Pancreas (tissue), 10 donors: ENCODE measurements at regions not wholly inside any gene's neighbourhood (a gene's known extent, or its start where the extent isn't known, plus 50 kb on each side); places are given as distances from the start of the nearest gene placed in this dataset.
"Not testable (repeated sequence)": the region's sequence is repeated elsewhere in the genome, so short reads cannot be mapped to it uniquely, and the experiment has no call there.

Source experiments
- ATAC-seq, 4 donors: fragments of 200-7000 bp; cut with Tn5 transposase; one replicate each; pipeline versions ENCODE4 v1.8.0 to v1.9.1; 2020; ENCODE audit warnings: mild to moderate bottlenecking in 4 of 4, moderate library complexity in 4 of 4
- DNase-seq, 6 donors: peaks; one replicate each; pipeline ENCODE4 v3.0.0-alpha.2; 2020
- FAIRE-seq: peaks from 2 replicates; lab custom pipeline; 2012; peaks lifted over from hg19 to GRCh38; lab: Jason Lieb, UNC
- H3K27ac ChIP-seq, 4 donors: fragments of 200-600 bp; sonication (generic); 1 replicate in 3 of 4; 2 replicates in 1 of 4; pipeline versions ENCODE4 v1.5.0 to v1.8.0; 2020
- H3K27me3 ChIP-seq, 4 donors: fragments of 200-600 bp; one replicate each; pipeline ENCODE4 v1.8.0; 2021
- H3K36me3 ChIP-seq, 3 donors: fragments of 200-600 bp; sonication (generic) in 1 of 3; one replicate each; pipeline versions ENCODE4 v1.5.0 to v1.8.0; 2020 to 2021
- H3K4me1 ChIP-seq, 3 donors: fragments of 200-600 bp; one replicate each; pipeline ENCODE4 v1.8.0; 2021
- H3K4me3 ChIP-seq, 4 donors: fragments of 200-600 bp; sonication (generic) in 2 of 4; one replicate each; pipeline versions ENCODE4 v1.5.0 to v1.8.0; 2020 to 2021
- H3K9me3 ChIP-seq, 4 donors: fragments of 200-600 bp; one replicate each; pipeline ENCODE4 v1.8.0; 2021
- WGBS, 2 donors: extraction: QIAGEN DNeasy Blood & Tissue Kit; methylation state at CpG; one replicate each; pipeline ENCODE4 v1.1.7; 2013; 5-methylcytosine and 5-hydroxymethylcytosine counted together
- intact Hi-C, 3 donors: fragments of 100-400 bp; cut with DNase I; formaldehyde crosslinking; loops; one replicate each; pipeline versions ENCODE4 v1.11.1 to v1.14.2; 2022
- TF ChIP-seq, protein P1 (sequence below), 4 donors: fragments of 200-600 bp; sonication (generic) in 3 of 4; IDR thresholded peaks; one replicate each; pipeline versions ENCODE4 v1.5.0 to v1.8.0; 2021; ENCODE audit warnings: antibody characterized with exemption in 4 of 4
- donor health status: healthy with polysubstance abuse.
- donor health status: DM: no; HTN: no; CAD: no; lungs with moderate emphysema.
- donor health status: DM: no; HTN: no; CAD: no.
- donor health status: control.
- donor health status: control.
- donor health status: Bipolar disorder and iron deficiency.
- donor health status: DM: yes; HTN: yes; CAD: no.
- donor health status: DM: no; HTN: no; CAD: no.
- donor health status: DM: no; HTN: no; CAD: no.
- donor health status: DM: yes; HTN: yes; CAD: no.

DNA sequence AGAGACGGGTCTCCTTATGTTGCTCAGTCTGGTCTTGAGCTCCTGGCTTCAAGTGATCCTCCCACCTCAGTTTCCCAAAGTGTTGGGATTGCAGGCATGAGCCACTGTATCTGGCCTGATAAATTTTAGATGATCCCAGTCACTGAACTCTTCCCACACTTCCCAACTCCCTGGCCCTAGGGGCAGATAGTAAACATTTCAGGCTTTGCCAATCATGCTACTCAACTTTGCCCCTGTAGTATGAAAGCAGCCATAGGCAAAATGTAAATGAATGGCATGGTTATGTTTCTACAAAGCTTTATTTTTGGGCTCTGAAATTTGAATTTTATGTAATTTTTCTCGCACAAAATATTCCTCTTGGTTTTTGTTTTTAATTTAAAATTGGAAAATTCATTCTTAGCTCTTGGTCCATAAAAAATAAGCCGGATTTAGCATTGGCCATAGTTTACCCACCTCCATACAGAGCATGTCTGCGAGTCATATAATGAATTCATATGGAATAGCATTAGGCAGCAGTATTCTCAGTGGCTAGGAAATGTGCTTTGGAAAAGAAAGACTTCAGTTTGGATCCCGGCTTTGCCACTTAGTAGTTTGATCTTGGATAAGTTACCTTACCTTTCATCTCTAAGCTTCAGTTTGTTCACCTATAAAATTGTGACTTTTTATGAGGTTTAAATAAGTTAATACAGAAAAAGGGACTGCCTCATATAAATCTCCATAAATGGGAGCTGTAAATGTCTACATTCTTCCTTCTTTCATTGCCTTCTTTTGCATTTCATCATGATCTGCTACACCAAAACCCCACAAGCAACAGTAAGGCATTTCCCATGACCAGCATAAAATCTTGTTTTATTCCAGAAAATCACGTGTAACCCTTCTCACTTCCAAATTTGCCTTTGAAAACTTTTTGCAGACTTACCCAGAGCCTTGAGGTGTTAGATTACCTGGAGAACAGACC lies 360.3 kb upstream of the TPM1 start:
- TF ChIP-seq, protein P1, sequence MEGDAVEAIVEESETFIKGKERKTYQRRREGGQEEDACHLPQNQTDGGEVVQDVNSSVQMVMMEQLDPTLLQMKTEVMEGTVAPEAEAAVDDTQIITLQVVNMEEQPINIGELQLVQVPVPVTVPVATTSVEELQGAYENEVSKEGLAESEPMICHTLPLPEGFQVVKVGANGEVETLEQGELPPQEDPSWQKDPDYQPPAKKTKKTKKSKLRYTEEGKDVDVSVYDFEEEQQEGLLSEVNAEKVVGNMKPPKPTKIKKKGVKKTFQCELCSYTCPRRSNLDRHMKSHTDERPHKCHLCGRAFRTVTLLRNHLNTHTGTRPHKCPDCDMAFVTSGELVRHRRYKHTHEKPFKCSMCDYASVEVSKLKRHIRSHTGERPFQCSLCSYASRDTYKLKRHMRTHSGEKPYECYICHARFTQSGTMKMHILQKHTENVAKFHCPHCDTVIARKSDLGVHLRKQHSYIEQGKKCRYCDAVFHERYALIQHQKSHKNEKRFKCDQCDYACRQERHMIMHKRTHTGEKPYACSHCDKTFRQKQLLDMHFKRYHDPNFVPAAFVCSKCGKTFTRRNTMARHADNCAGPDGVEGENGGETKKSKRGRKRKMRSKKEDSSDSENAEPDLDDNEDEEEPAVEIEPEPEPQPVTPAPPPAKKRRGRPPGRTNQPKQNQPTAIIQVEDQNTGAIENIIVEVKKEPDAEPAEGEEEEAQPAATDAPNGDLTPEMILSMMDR (IDR thresholded peaks at IDR 0.05), result no peak
- DNase-seq (no peak), FAIRE-seq (no peak), ATAC-seq (no peak)
- Histone ChIP-seq H3K27ac (no peak overlapping the region), H3K4me1 (no peaks in the 10 kb centered on the region), H3K4me3 (no peak overlapping the region), H3K27me3 (no peaks in the 10 kb centered on the region), H3K9me3 (no peaks in the 10 kb centered on the region), H3K36me3 (no peaks in the 10 kb centered on the region)
- intact Hi-C loops, result no loop called here
- 94 to 96% methylated on average over 6 of the region's 6 CpGs for WGBS, 2 donors

DNA sequence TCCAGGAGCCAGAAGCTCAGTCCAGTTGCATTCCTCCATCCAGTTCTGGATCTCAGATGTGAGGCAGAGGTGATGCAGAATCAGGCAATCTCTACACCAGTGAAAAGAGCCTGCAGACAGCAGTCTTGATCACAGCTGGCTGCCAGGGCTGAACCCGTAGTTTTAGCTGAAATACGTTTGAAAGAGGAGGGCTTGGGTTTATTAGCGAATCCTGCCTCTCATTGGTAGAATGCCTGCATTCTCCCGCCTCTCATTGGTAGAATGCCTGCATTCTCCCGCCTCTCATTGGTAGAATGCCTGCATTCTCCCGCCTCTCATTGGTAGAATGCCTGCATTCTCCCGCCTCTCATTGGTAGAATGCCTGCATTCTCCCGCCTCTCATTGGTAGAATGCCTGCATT lies 359.4 kb upstream of the TPM1 start:
- FAIRE-seq, H3K27me3 ChIP-seq, H3K4me3 ChIP-seq, H3K27ac ChIP-seq, DNase-seq, ATAC-seq, intact Hi-C loops, H3K36me3 ChIP-seq, H3K9me3 ChIP-seq, H3K4me1 ChIP-seq: not testable (repeated sequence)
- WGBS, 2 donors, result 93 to 97% methylated on average over 6 to 7 of the region's 8 CpGs

DNA sequence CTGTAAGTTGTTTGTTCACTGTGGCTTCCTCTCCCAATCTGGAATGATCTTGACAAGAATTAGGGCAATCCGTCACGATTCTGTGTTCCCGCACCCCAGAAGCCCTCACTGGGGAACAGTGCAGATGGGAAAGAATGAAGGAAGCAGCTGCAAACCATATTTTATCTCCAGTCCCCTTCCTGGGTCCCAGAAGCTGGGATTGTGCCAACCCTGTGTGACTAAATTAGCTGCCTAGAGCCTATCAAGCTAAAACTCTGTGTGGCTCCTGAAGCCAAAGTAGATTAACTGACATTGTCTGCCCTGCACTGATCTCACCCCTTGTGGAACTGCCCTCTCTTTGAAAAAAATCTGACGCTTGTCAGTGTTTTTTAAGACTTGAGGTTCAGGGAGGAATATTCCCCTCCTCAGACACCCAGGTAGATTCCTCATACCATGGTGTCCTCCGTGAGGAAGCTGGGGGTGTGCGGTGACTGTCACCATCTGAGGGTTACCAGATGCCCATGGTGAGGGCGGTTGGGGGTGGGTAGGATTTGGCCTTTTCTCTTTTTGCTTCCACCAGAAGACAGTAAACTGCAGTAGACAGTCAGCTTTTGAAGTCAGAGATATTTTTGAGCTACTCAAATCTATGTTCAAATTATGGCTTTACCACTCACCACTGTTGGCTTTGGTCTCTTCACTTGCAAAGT lies 358.3 kb upstream of the TPM1 start:
- ATAC-seq (no peak), DNase-seq (no peak), FAIRE-seq (no peak)
- Histone ChIP-seq H3K27ac (no peak overlapping the region), H3K36me3 (no peaks in the 10 kb centered on the region), H3K4me3 (no peak overlapping the region), H3K4me1 (no peaks in the 10 kb centered on the region), H3K27me3 (no peaks in the 10 kb centered on the region), H3K9me3 (no peaks in the 10 kb centered on the region)
- TF ChIP-seq, protein P1 (IDR thresholded peaks at IDR 0.05), result no peak
- 86 to 89% methylated on average over 7 of the region's 7 CpGs for WGBS, 2 donors
- intact Hi-C loops, result no loop called here

DNA sequence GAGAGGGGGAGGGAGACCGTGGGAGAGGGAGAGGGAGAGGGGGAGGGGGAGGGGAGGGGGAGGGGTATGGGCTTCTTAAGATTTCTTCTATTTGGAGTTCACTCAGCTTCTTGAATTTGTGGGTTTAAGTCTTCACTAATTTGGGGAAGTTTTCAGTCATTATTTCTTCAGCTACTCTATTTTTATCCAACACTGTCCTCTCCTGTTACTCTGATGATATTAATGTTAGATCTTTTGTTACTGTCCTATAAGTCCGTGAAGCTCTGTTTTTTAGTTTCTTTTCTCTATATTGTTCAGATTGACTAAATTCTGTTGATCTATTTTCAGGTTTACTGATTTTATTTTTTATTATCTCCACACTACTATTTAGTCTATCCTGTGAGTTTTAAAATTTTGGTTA lies 351.5 kb upstream of the TPM1 start:
- intact Hi-C loops, result no loop called here
- Histone ChIP-seq H3K4me3 (no peak overlapping the region), H3K27ac (no peak overlapping the region), H3K27me3 (no peaks in the 10 kb centered on the region), H3K4me1 (no peaks in the 10 kb centered on the region), H3K36me3 (no peaks in the 10 kb centered on the region), H3K9me3 (no peaks in the 10 kb centered on the region)
- no peak for DNase-seq
- TF ChIP-seq, protein P1 (IDR thresholded peaks at IDR 0.05), result no peak
- FAIRE-seq, result no peak
- 87 to 97% methylated on average over 1 to 2 of the region's 2 CpGs for whole genome bisulfite sequencing, 2 donors
- no peak for ATAC-seq

DNA sequence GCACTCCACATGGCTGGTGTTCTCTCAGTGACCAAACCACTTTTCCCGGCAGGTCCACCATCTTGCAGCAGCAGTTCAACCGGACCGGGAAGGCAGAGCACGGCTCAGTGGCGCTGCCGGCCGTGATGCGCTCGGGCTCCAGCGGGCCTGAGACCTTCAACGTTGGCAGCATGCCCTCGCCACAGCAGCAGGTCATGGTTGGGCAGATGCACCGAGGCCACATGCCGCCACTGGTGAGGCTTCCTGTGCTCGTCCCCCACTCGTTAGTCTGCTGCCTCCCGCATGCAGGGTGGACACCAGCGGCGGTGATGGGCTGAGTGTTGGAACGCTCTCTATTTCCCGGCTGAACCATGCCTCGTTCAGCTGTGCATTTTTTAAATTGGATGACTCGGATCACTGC lies 344.9 kb upstream of the TPM1 start:
- H3K27ac ChIP-seq, result no peak overlapping the region
- H3K36me3 ChIP-seq, result no peaks in the 10 kb centered on the region
- 94 to 96% methylated on average over 23 of the region's 23 CpGs for WGBS, 2 donors
- no peak overlapping the region for H3K4me3 ChIP-seq
- H3K9me3 ChIP-seq, result no peaks in the 10 kb centered on the region
- no peak for FAIRE-seq
- H3K4me1 ChIP-seq, result no peaks in the 10 kb centered on the region
- no peak for ATAC-seq
- DNase-seq, result no peak
- TF ChIP-seq, protein P1 (IDR thresholded peaks at IDR 0.05), result no peak
- no peaks in the 10 kb centered on the region for H3K27me3 ChIP-seq
- intact Hi-C loops, result no loop called here
